ENCODE measurements at regions not wholly inside any gene's neighbourhood (a gene's known extent, or its start where the extent isn't known, plus 50 kb on each side); places are given as distances from the start of the nearest gene placed in this dataset.

GRCh38 chr11:8740129-8740528 is 57.5 kb downstream of the RPL27A start:
- Mint-ChIP-seq H3K36me3 (ENCODE audit: insufficient read depth, unreplicated experiment) (no peaks in the 10 kb centered on the region), H3K4me1 (ENCODE audit: low read depth, unreplicated experiment) (no peaks in the 10 kb centered on the region), H3K27ac (ENCODE audit: unreplicated experiment) (no peak overlapping the region), H3K4me3 (ENCODE audit: low read depth, unreplicated experiment) (no peak overlapping the region), H3K9me3 (ENCODE audit: low read depth, unreplicated experiment) (no peaks in the 10 kb centered on the region), H3K27me3 (ENCODE audit: unreplicated experiment) (no peaks in the 10 kb centered on the region)
- CTCF ChIA-PET, result interaction anchor here (0.7 kb wide), 1 partner anchor 163 kb away, joined by 4 read pairs; no protein-coding TSS in a partner anchor
- intact Hi-C loops (cut with micrococcal nuclease; ENCODE audit: unreplicated experiment), result no loop called here
- BruUV-seq (replicated peaks), result no TSS peak
- TF ChIP-seq, protein P1, sequence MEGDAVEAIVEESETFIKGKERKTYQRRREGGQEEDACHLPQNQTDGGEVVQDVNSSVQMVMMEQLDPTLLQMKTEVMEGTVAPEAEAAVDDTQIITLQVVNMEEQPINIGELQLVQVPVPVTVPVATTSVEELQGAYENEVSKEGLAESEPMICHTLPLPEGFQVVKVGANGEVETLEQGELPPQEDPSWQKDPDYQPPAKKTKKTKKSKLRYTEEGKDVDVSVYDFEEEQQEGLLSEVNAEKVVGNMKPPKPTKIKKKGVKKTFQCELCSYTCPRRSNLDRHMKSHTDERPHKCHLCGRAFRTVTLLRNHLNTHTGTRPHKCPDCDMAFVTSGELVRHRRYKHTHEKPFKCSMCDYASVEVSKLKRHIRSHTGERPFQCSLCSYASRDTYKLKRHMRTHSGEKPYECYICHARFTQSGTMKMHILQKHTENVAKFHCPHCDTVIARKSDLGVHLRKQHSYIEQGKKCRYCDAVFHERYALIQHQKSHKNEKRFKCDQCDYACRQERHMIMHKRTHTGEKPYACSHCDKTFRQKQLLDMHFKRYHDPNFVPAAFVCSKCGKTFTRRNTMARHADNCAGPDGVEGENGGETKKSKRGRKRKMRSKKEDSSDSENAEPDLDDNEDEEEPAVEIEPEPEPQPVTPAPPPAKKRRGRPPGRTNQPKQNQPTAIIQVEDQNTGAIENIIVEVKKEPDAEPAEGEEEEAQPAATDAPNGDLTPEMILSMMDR (IDR thresholded peaks at IDR 0.05; ENCODE audit: unreplicated experiment), result no peak
- DNase-seq, result no peak

DNA sequence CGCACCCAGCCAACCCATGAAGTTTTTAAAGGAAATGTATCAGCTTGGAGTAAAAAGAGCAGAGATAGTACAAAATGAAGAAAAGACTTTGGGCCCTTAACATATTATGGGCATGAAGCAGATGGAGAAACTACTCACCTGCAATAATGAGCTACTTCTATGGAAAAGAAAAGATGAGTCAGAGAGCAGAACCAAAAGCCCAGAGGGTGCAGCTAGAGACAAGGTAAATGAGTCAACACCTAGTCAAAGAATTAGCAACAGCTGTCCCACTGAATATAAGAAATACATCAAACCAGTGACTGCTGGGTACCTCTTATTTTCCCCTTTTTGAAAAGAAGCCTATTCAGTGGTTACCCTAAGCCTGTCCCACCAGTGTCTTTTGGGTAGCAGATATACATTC is 61.8 kb downstream of the RPL27A start:
- DNase-seq, result no peak
- H3K27me3 Mint-ChIP-seq (ENCODE audit: unreplicated experiment), result no peaks in the 10 kb centered on the region
- H3K4me3 Mint-ChIP-seq (ENCODE audit: low read depth, unreplicated experiment), result no peak overlapping the region
- intact Hi-C loops (cut with micrococcal nuclease; ENCODE audit: unreplicated experiment), result no loop called here
- CTCF ChIA-PET, result interaction anchor here (0.7 to 1.2 kb wide), 2 partner anchors 46 to 70 kb away, joined by 3 read pairs; no protein-coding TSS in a partner anchor
- H3K4me1 Mint-ChIP-seq (ENCODE audit: low read depth, unreplicated experiment), result no peaks in the 10 kb centered on the region
- H3K27ac Mint-ChIP-seq (ENCODE audit: unreplicated experiment), result no peak overlapping the region
- H3K36me3 Mint-ChIP-seq (ENCODE audit: insufficient read depth, unreplicated experiment), result no peaks in the 10 kb centered on the region
- no peaks in the 10 kb centered on the region for H3K9me3 Mint-ChIP-seq (ENCODE audit: low read depth, unreplicated experiment)
- TF ChIP-seq, protein P1 (IDR thresholded peaks at IDR 0.05; ENCODE audit: unreplicated experiment), result no peak
- BruUV-seq (replicated peaks), result no TSS peak

- BruUV-seq (replicated peaks), result no TSS peak
- H3K4me3 Mint-ChIP-seq (ENCODE audit: low read depth, unreplicated experiment), result no peak overlapping the region
- H3K27ac Mint-ChIP-seq (ENCODE audit: unreplicated experiment), result no peak overlapping the region
- no peaks in the 10 kb centered on the region for H3K27me3 Mint-ChIP-seq (ENCODE audit: unreplicated experiment)
- intact Hi-C loops (cut with micrococcal nuclease; ENCODE audit: unreplicated experiment), result no loop called here
- CTCF ChIA-PET, result interaction anchor here (0.6 kb wide), 1 partner anchor 46 kb away, joined by 3 read pairs; no protein-coding TSS in a partner anchor
- no peaks in the 10 kb centered on the region for H3K9me3 Mint-ChIP-seq (ENCODE audit: low read depth, unreplicated experiment)
- no peaks in the 10 kb centered on the region for H3K4me1 Mint-ChIP-seq (ENCODE audit: low read depth, unreplicated experiment)
- no peaks in the 10 kb centered on the region for H3K36me3 Mint-ChIP-seq (ENCODE audit: insufficient read depth, unreplicated experiment)
- DNase-seq, result no peak
- TF ChIP-seq, protein P1 (IDR thresholded peaks at IDR 0.05; ENCODE audit: unreplicated experiment), result no peak
These were observed 63.0 kb downstream of the RPL27A start for GRCh38 chr11:8745431-8746253.

GRCh38 chr11:8746331-8746974 is 63.9 kb downstream of the RPL27A start:
- CTCF ChIA-PET, result no interaction called here
- intact Hi-C loops (cut with micrococcal nuclease; ENCODE audit: unreplicated experiment), result no loop called here
- H3K27ac Mint-ChIP-seq (ENCODE audit: unreplicated experiment), result no peak overlapping the region
- BruUV-seq (replicated peaks), result no TSS peak
- no peaks in the 10 kb centered on the region for H3K27me3 Mint-ChIP-seq (ENCODE audit: unreplicated experiment)
- peaks cover 2% of the 10 kb centered on the region for H3K9me3 Mint-ChIP-seq (ENCODE audit: low read depth, unreplicated experiment)
- DNase-seq, result no peak
- TF ChIP-seq, protein P1 (IDR thresholded peaks at IDR 0.05; ENCODE audit: unreplicated experiment), result no peak
- H3K4me3 Mint-ChIP-seq (ENCODE audit: low read depth, unreplicated experiment), result no peak overlapping the region
- no peaks in the 10 kb centered on the region for H3K36me3 Mint-ChIP-seq (ENCODE audit: insufficient read depth, unreplicated experiment)
- H3K4me1 Mint-ChIP-seq (ENCODE audit: low read depth, unreplicated experiment), result no peaks in the 10 kb centered on the region
